Activated CD4-positive, alpha-beta T cell treated with anti-CD3 and anti-CD28 coated beads, Interleukin-2, amount 50 U/mL, for 48 hours (primary cell): ENCODE measurements at regions not wholly inside any gene's neighbourhood (a gene's known extent, or its start where the extent isn't known, plus 50 kb on each side); places are given as distances from the start of the nearest gene placed in this dataset.

Experiments used
- DNase-seq, 2 experiments: peaks; one replicate each; pipeline ENCODE4 v3.0.0-alpha.2; 2020

DNA sequence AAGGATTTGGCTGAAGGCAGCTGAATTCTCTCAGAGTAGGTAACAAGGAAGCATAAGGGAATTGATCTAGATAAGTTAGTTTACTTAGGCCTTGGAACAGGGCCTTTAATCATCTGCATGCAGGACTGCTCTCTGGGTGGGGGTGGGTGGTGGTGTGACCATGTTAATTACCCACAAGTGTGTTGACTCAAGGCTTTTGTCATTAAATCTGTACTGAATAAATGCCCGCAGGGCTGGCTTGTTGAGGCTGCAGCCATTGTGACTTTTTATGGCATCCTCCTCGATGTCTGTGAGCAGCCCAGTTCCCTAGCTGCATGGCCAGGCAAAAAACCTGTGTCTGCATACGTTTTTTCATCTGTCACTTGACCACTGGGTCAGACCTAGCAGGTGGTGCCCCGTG lies 63.5 kb upstream of the ASCC3 start:
- DNase-seq: no peak

GRCh38 chr6:100946021-100946540 lies 65.0 kb upstream of the ASCC3 start:
- DNase-seq: no peak

DNA sequence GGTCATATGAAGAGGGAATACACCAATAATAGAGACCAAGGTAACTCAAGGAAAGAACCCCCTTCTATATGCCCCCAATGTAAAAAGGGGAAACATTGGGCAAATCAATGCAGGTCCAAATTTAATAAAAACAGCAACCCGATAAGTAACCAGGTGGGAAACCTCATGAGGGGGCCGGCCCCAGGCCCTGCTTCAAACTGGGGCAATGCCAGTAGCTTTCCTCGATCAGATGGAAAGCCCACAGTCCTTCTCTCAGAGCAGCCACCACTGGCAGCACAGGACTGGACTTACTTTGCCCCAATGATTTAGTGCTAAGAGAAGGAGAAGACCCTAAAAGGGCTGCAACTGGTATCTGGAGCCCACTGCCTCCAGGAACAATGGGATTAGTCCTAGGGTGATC lies 65.6 kb upstream of the ASCC3 start:
- DNase-seq: no peak

DNA sequence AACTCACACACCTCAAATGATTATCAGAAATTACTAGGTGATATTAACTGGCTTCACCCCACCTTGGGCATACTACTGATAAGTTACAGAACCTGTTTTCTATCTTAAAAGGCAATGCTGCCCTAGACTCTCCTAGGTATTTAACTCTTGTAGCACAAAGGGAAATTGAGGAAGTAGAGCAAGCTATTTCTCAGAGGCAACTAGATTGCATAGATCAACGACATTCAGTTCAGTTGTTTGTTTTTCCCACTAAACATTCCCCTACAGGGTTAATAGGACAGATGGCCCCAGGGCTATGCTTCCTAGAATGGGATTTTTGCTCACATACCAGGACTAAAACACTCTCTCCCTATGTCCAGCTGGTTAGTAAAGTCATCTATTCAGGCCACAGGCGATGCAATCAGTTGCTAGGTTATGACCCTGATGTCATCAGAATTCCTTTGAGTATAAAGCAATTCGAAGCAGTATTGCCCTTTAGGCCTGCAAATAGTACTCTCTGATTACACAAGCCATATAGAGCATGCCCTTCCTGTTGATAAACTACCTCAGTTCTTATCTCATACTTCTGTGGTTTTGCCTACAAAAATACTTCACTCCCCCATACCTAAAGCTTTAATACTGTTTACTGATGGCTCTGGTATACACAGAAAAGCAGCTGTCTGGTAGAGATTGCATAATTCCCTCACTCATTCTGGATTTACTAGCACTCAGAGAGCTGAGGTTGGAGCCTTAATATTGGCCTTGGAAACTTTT lies 67.4 kb upstream of the ASCC3 start:
- no peak for DNase-seq

DNA sequence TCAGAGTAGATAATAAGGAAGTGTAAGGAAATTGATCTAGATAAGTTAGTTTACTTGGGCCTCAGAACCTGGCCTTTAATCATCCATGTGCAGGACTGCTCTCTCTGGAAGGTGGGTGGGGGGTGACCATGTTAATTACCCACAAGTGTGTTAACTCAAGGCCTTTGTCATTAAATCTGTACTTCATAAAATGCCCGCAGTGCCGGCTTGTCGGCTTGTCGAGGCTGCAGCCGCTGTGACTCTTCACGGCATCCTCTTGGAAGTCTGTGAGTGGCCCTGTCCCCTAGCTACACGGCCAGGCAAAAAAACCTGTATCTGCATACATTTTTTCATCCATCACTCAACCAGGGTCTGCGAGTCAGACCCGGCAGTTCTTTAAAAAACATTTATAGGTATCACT lies 70.9 kb upstream of the ASCC3 start:
- no peak for DNase-seq

GRCh38 chr6:100959280-100959679 lies 78.2 kb upstream of the ASCC3 start:
- DNase-seq: no peak

- DNase-seq: no peak
Measured at GRCh38 chr6:100962466-100962865, 81.3 kb upstream of the ASCC3 start.

DNA sequence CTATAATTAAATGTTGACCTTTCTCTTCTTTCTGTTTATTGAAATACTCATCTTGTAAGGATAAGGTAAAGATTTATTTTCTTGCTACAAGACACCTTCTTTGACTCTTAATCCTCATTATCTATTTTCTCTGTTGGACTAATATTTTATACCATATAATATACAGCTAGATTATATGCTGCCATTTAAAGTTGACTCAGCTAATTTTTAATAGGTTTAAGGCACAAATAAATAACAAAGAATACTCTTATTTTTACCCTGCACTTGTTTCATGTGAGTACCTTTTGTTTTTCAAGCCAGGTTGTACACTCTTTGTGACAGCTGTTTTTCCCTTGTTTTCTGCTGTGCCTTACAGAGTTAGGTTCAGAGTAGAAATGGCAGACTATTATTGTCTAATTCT lies 83.9 kb upstream of the ASCC3 start:
- no peak for DNase-seq

- DNase-seq: no peak
Measured at GRCh38 chr6:100968949-100969348, 87.8 kb upstream of the ASCC3 start.

- no peak for DNase-seq
Measured at GRCh38 chr6:100979267-100979666, 98.1 kb upstream of the ASCC3 start.

- no peak for DNase-seq
Measured at GRCh38 chr6:100980949-100981348, 99.8 kb upstream of the ASCC3 start.

DNA sequence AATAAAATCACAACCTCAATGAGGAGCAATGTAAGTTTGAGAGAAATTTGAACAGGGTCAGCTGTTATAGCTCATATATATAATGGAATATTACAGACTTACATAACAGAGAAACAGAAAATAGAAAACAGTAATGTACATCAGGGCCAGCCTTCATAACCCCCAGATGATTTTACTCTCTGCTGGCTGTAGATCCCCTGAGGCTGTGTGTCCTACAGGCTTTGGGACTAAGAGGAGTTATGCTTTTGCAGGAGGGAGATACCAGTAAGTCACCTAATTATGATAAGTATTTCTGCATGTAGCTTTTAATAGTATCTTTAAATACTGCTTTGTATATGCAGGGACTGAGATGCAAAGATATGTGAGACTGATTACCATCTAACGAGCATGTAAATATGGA lies 105.8 kb upstream of the ASCC3 start:
- no peak for DNase-seq

GRCh38 chr6:100987556-100987955 lies 106.4 kb upstream of the ASCC3 start:
- DNase-seq: no peak

- DNase-seq: no peak
Measured at GRCh38 chr6:100988391-100988984, 107.4 kb upstream of the ASCC3 start.

GRCh38 chr6:100990070-100990469 lies 108.9 kb upstream of the ASCC3 start:
- no peak for DNase-seq

GRCh38 chr6:100996409-100996808 lies 115.3 kb upstream of the ASCC3 start:
- DNase-seq: no peak

- DNase-seq: no peak
Measured at GRCh38 chr6:100998111-100998510, 117.0 kb upstream of the ASCC3 start.

DNA sequence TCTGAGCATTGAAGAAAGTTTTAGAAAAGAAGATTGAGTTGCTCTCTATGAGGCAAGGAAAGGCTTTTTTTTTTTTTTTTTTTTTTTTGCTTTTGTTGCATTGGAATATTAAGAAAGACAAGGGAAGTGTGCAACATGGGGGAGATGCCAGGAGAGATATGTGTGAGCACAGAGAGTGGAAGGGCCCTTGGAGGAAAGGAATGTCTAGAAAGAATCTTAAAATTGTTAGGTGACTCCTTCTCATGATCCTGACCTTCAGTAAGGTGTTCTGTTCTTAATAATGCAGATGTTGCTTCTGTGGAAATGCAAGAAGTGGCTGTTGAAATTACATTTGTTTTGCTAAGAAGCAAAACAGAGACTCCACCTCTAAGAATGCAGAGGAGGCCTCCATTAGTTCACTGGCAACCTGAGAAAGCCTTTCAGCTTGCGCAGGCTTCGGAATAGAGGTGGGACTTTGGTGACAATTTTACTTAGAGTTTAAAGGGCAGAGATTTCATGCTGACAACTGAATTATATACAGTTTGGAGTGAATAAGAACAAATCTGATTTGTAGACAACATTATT lies 118.0 kb upstream of the ASCC3 start:
- no peak for DNase-seq

- no peak for DNase-seq
Measured at GRCh38 chr6:101000341-101000740, 119.2 kb upstream of the ASCC3 start.

- DNase-seq: no peak
Measured at GRCh38 chr6:101001012-101001411, 119.9 kb upstream of the ASCC3 start.

- no peak for DNase-seq
Measured at GRCh38 chr6:101001607-101002006, 120.5 kb upstream of the ASCC3 start.

GRCh38 chr6:101003075-101003474 lies 121.9 kb upstream of the ASCC3 start:
- no peak for DNase-seq

DNA sequence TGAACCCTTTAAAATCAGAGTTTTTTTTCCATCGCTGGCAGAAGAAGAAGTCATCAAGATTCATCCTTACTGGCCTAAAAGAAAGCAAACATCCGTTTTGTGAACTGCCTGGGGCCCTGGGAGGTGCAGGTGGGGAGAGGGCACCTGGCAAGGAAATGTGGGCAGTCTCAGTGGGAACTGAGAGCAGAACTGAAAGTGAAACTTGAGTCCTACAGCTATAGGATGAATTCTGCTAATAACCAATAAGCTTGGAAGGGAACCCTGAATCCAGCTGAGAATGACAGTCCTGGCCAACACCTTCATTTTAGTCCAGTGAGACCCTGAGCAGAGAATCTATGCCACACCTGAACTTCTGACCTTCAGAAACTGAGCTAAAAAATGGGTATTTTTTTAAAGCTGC lies 130.1 kb upstream of the ASCC3 start:
- DNase-seq: no peak

- no peak for DNase-seq
Measured at GRCh38 chr6:101013612-101014195, 132.6 kb upstream of the ASCC3 start.
